ENCODE measurements at regions not wholly inside any gene's neighbourhood (a gene's known extent, or its start where the extent isn't known, plus 50 kb on each side); places are given as distances from the start of the nearest gene placed in this dataset.

GRCh38 chr18:3358310-3358709 is 91.7 kb upstream of the TGIF1 start:
- no peak for TF ChIP-seq CTCF (IDR thresholded peaks at IDR 0.05; ENCODE audit: insufficient read depth, low read depth, low read length, missing control alignments)
- DNase-seq (ENCODE audit: low read depth) = no peak
- H3K4me3 ChIP-seq (ENCODE audit: low read depth, low read length) = no peak overlapping the region

GRCh38 chr18:3360211-3360610 is 89.8 kb upstream of the TGIF1 start:
- TF ChIP-seq CTCF (IDR thresholded peaks at IDR 0.05; ENCODE audit: insufficient read depth, low read depth, low read length, missing control alignments) = no peak
- no peak overlapping the region for H3K4me3 ChIP-seq (ENCODE audit: low read depth, low read length)
- DNase-seq (ENCODE audit: low read depth) = no peak

- TF ChIP-seq CTCF (IDR thresholded peaks at IDR 0.05; ENCODE audit: insufficient read depth, low read depth, low read length, missing control alignments) = no peak
- no peak overlapping the region for H3K4me3 ChIP-seq (ENCODE audit: low read depth, low read length)
- no peak for DNase-seq (ENCODE audit: low read depth)
Measured at GRCh38 chr18:3367491-3368091, 82.4 kb upstream of the TGIF1 start.

GRCh38 chr18:3368193-3368592 is 81.8 kb upstream of the TGIF1 start:
- H3K4me3 ChIP-seq (ENCODE audit: low read depth, low read length) = no peak overlapping the region
- no peak for DNase-seq (ENCODE audit: low read depth)
- no peak for TF ChIP-seq CTCF (IDR thresholded peaks at IDR 0.05; ENCODE audit: insufficient read depth, low read depth, low read length, missing control alignments)

GRCh38 chr18:3379685-3380084 is 70.3 kb upstream of the TGIF1 start:
- no peak for TF ChIP-seq CTCF (IDR thresholded peaks at IDR 0.05; ENCODE audit: insufficient read depth, low read depth, low read length, missing control alignments)
- no peak overlapping the region for H3K4me3 ChIP-seq (ENCODE audit: low read depth, low read length)
- DNase-seq (ENCODE audit: low read depth) = no peak

GRCh38 chr18:3380384-3380961 is 69.5 kb upstream of the TGIF1 start:
- no peak for DNase-seq (ENCODE audit: low read depth)
- no peak overlapping the region for H3K4me3 ChIP-seq (ENCODE audit: low read depth, low read length)
- TF ChIP-seq CTCF (IDR thresholded peaks at IDR 0.05; ENCODE audit: insufficient read depth, low read depth, low read length, missing control alignments) = no peak

GRCh38 chr18:3383381-3383915 is 66.5 kb upstream of the TGIF1 start:
- TF ChIP-seq CTCF (IDR thresholded peaks at IDR 0.05; ENCODE audit: insufficient read depth, low read depth, low read length, missing control alignments) = no peak
- no peak overlapping the region for H3K4me3 ChIP-seq (ENCODE audit: low read depth, low read length)
- DNase-seq (ENCODE audit: low read depth) = no peak
